ENCODE measurements at regions not wholly inside any gene's neighbourhood (a gene's known extent, or its start where the extent isn't known, plus 50 kb on each side); places are given as distances from the start of the nearest gene placed in this dataset.

- TF ChIP-seq NR3C1 (CRISPR knock-in tag; IDR thresholded peaks at IDR 0.05), result no peak
- no peak for TF ChIP-seq MXD1 (CRISPR knock-in tag; IDR thresholded peaks at IDR 0.05)
- TF ChIP-seq EZH2 (conservative IDR thresholded peaks at IDR 0.05; ENCODE audit: low read depth, low read length), result no peak
- no peak for TF ChIP-seq ZNF766 (CRISPR knock-in tag; IDR thresholded peaks at IDR 0.05; ENCODE audit: borderline replicate concordance)
- no peak for TF ChIP-seq ERF (CRISPR knock-in tag; IDR thresholded peaks at IDR 0.05)
- TF ChIP-seq TAF1 (CRISPR knock-in tag; IDR thresholded peaks at IDR 0.05), result no peak
- TF ChIP-seq PRDM15 (CRISPR knock-in tag; IDR thresholded peaks at IDR 0.05), result no peak
- TF ChIP-seq HOMEZ (CRISPR knock-in tag; IDR thresholded peaks at IDR 0.05; ENCODE audit: low read depth), result no peak
- no peak for TF ChIP-seq ZZZ3 (CRISPR knock-in tag; IDR thresholded peaks at IDR 0.05; ENCODE audit: borderline replicate concordance)
- TF ChIP-seq JUNB (CRISPR knock-in tag; IDR thresholded peaks at IDR 0.05; ENCODE audit: borderline replicate concordance), result no peak
- no peak for TF ChIP-seq MXI1 (IDR thresholded peaks at IDR 0.05; ENCODE audit: borderline replicate concordance, low read depth, low read length)
- TF ChIP-seq ZNF160 (CRISPR knock-in tag; IDR thresholded peaks at IDR 0.05), result no peak
- no peak for TF ChIP-seq ATF3 (CRISPR knock-in tag; IDR thresholded peaks at IDR 0.05)
- TF ChIP-seq PHF20 (CRISPR knock-in tag; IDR thresholded peaks at IDR 0.05), result no peak
Observed at GRCh38 chrX:40476958-40477357, 103.8 kb upstream of the ATP6AP2 start.

Data from HepG2 (cell line).